GM23338 (cell line): ENCODE measurements at regions not wholly inside any gene's neighbourhood (a gene's known extent, or its start where the extent isn't known, plus 50 kb on each side); places are given as distances from the start of the nearest gene placed in this dataset.

Source experiments
- JUNB ChIP-seq: IDR thresholded peaks from one replicate; pipeline ENCODE4 v1.6.1; 2016; ENCODE audit warnings: antibody characterized with exemption; ENCODE audit not compliant: unreplicated experiment
- NANOG ChIP-seq: IDR thresholded peaks from 2 replicates; pipeline ENCODE4 v1.6.1; 2016; ENCODE audit warnings: antibody characterized with exemption, borderline replicate concordance
- POLR2AphosphoS5 ChIP-seq: IDR thresholded peaks from 2 replicates; pipeline ENCODE4 v1.6.1; 2016; ENCODE audit warnings: antibody characterized with exemption, low read depth
- STAT1 ChIP-seq: IDR thresholded peaks from one replicate; pipeline ENCODE4 v1.6.1; 2016; ENCODE audit warnings: antibody characterized with exemption; ENCODE audit not compliant: unreplicated experiment
- TF ChIP-seq, protein P1 (sequence below): fragments of 250-450 bp; sonication (Bioruptor Pico); IDR thresholded peaks from 2 replicates; pipeline ENCODE4 v1.5.0; 2020; ENCODE audit warnings: mild to moderate bottlenecking, moderate library complexity
- TF ChIP-seq, protein P2 (sequence below): IDR thresholded peaks from 2 replicates; pipeline ENCODE4 v1.6.1; 2016; ENCODE audit warnings: antibody characterized with exemption
- TF ChIP-seq, protein P3 (sequence below), 2 experiments: fragments of 200-600 bp in 1 of 2; sonication (generic) in 1 of 2; conservative IDR thresholded peaks; 2 replicates each; pipeline versions ENCODE4 v1.5.1 to v1.6.1; 2016 to 2017; ENCODE audit warnings: antibody characterized with exemption in 2 of 2, low read depth in 2 of 2, mild to moderate bottlenecking in 2 of 2, moderate library complexity in 1 of 2

DNA sequence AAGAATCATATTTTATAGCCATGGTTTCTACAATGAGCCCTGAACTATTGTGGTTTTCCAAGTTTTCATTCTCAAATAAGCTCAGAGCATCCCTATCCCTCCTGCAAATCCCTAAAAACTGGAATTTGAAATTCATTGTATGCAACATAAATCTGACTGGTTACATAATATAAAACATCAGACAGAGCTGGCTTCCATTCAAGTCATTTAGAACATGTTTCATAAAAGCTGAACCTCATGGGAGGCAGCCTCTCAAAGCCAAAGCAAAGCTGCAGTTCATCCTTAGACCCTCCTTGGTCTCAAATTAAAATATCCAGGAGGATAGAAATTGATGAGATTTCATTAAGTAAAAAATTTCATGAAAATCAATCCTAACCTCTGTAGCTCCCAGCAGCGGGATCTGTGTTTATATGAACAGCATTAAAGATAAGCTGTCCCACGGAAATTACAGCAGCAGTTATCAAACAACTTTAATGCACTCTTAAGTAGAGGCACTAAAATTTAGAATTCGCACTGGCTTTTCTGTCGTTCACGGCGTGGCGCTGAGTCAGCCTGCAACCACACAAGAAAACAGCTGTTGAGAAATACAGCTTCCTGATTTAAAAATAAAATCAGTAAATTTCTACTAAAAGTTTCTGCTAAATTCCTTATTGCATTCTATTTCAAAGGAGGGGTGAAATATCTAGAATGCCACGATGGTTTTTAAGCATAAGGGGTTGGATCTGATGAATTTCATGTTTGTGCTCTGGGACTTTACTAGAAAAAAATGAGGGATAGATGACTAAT lies 99.9 kb upstream of the TIAM1 start (continued):
- TF ChIP-seq, protein P1, sequence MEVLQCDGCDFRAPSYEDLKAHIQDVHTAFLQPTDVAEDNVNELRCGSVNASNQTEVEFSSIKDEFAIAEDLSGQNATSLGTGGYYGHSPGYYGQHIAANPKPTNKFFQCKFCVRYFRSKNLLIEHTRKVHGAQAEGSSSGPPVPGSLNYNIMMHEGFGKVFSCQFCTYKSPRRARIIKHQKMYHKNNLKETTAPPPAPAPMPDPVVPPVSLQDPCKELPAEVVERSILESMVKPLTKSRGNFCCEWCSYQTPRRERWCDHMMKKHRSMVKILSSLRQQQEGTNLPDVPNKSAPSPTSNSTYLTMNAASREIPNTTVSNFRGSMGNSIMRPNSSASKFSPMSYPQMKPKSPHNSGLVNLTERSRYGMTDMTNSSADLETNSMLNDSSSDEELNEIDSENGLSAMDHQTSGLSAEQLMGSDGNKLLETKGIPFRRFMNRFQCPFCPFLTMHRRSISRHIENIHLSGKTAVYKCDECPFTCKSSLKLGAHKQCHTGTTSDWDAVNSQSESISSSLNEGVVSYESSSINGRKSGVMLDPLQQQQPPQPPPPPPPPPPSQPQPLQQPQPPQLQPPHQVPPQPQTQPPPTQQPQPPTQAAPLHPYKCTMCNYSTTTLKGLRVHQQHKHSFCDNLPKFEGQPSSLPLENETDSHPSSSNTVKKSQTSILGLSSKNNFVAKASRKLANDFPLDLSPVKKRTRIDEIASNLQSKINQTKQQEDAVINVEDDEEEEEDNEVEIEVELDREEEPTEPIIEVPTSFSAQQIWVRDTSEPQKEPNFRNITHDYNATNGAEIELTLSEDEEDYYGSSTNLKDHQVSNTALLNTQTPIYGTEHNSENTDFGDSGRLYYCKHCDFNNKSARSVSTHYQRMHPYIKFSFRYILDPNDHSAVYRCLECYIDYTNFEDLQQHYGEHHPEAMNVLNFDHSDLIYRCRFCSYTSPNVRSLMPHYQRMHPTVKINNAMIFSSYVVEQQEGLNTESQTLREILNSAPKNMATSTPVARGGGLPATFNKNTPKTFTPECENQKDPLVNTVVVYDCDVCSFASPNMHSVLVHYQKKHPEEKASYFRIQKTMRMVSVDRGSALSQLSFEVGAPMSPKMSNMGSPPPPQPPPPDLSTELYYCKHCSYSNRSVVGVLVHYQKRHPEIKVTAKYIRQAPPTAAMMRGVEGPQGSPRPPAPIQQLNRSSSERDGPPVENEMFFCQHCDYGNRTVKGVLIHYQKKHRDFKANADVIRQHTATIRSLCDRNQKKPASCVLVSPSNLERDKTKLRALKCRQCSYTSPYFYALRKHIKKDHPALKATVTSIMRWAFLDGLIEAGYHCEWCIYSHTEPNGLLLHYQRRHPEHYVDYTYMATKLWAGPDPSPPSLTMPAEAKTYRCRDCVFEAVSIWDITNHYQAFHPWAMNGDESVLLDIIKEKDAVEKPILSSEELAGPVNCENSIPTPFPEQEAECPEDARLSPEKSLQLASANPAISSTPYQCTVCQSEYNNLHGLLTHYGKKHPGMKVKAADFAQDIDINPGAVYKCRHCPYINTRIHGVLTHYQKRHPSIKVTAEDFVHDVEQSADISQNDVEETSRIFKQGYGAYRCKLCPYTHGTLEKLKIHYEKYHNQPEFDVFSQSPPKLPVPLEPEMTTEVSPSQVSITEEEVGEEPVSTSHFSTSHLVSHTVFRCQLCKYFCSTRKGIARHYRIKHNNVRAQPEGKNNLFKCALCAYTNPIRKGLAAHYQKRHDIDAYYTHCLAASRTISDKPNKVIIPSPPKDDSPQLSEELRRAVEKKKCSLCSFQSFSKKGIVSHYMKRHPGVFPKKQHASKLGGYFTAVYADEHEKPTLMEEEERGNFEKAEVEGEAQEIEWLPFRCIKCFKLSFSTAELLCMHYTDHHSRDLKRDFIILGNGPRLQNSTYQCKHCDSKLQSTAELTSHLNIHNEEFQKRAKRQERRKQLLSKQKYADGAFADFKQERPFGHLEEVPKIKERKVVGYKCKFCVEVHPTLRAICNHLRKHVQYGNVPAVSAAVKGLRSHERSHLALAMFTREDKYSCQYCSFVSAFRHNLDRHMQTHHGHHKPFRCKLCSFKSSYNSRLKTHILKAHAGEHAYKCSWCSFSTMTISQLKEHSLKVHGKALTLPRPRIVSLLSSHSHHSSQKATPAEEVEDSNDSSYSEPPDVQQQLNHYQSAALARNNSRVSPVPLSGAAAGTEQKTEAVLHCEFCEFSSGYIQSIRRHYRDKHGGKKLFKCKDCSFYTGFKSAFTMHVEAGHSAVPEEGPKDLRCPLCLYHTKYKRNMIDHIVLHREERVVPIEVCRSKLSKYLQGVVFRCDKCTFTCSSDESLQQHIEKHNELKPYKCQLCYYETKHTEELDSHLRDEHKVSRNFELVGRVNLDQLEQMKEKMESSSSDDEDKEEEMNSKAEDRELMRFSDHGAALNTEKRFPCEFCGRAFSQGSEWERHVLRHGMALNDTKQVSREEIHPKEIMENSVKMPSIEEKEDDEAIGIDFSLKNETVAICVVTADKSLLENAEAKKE (CRISPR knock-in tag): no peak
- TF ChIP-seq, protein P2, sequence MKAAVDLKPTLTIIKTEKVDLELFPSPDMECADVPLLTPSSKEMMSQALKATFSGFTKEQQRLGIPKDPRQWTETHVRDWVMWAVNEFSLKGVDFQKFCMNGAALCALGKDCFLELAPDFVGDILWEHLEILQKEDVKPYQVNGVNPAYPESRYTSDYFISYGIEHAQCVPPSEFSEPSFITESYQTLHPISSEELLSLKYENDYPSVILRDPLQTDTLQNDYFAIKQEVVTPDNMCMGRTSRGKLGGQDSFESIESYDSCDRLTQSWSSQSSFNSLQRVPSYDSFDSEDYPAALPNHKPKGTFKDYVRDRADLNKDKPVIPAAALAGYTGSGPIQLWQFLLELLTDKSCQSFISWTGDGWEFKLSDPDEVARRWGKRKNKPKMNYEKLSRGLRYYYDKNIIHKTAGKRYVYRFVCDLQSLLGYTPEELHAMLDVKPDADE: no peak
- TF ChIP-seq POLR2AphosphoS5 (no peak), JUNB (no peak), NANOG (no peak), STAT1 (no peak)
- TF ChIP-seq, protein P3, sequence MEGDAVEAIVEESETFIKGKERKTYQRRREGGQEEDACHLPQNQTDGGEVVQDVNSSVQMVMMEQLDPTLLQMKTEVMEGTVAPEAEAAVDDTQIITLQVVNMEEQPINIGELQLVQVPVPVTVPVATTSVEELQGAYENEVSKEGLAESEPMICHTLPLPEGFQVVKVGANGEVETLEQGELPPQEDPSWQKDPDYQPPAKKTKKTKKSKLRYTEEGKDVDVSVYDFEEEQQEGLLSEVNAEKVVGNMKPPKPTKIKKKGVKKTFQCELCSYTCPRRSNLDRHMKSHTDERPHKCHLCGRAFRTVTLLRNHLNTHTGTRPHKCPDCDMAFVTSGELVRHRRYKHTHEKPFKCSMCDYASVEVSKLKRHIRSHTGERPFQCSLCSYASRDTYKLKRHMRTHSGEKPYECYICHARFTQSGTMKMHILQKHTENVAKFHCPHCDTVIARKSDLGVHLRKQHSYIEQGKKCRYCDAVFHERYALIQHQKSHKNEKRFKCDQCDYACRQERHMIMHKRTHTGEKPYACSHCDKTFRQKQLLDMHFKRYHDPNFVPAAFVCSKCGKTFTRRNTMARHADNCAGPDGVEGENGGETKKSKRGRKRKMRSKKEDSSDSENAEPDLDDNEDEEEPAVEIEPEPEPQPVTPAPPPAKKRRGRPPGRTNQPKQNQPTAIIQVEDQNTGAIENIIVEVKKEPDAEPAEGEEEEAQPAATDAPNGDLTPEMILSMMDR (conservative IDR thresholded peaks at IDR 0.05; ENCODE audit: low read depth in 2 of 2): no peak
